Spleen (tissue), 11 donors: ENCODE measurements at regions not wholly inside any gene's neighbourhood (a gene's known extent, or its start where the extent isn't known, plus 50 kb on each side); places are given as distances from the start of the nearest gene placed in this dataset.
A peak's percentile ranks its signal among the peaks of the same experiment; 100 is the strongest.
"Not testable (repeated sequence)": the region's sequence is repeated elsewhere in the genome, so short reads cannot be mapped to it uniquely, and the experiment has no call there.

Source experiments
- DNase-seq: peaks from one replicate; pipeline ENCODE4 v3.0.0-alpha.2; 2020
- H3K27ac ChIP-seq, 8 donors: fragments of 200-600 bp; sonication (generic) in 7 of 8; 1 replicate in 4 of 8; 2 replicates in 4 of 8; pipeline versions ENCODE4 v1.5.0 to v1.8.0; 2016 to 2021; ENCODE audit warnings: inconsistent platforms in 4 of 8, mild to moderate bottlenecking in 4 of 8, moderate library complexity in 1 of 8
- H3K27me3 ChIP-seq, 7 donors: fragments of 200-600 bp; sonication (generic) in 6 of 7; replicated peaks in 1 of 7; 1 replicate in 4 of 7; 2 replicates in 3 of 7; pipeline versions ENCODE4 v1.5.0 to v1.8.0; 2016 to 2021; ENCODE audit warnings: inconsistent platforms in 3 of 7, mild to moderate bottlenecking in 1 of 7
- H3K36me3 ChIP-seq, 6 donors: fragments of 200-600 bp; sonication (generic) in 5 of 6; 1 replicate in 4 of 6; 2 replicates in 2 of 6; pipeline versions ENCODE4 v1.5.0 to v1.8.0; 2016 to 2021; ENCODE audit warnings: inconsistent platforms in 2 of 6
- H3K4me1 ChIP-seq, 6 donors: fragments of 200-600 bp; sonication (generic) in 5 of 6; 1 replicate in 3 of 6; 2 replicates in 3 of 6; pipeline versions ENCODE4 v1.5.0 to v1.8.0; 2016 to 2021; ENCODE audit warnings: inconsistent platforms in 3 of 6
- H3K4me3 ChIP-seq, 8 donors: fragments of 200-600 bp; sonication (generic) in 7 of 8; 1 replicate in 4 of 8; 2 replicates in 4 of 8; pipeline versions ENCODE4 v1.5.0 to v1.8.0; 2016 to 2021; ENCODE audit warnings: inconsistent platforms in 4 of 8, mild to moderate bottlenecking in 4 of 8, moderate library complexity in 2 of 8
- H3K9me3 ChIP-seq, 8 donors: fragments of 200-600 bp; sonication (generic) in 7 of 8; 1 replicate in 4 of 8; 2 replicates in 4 of 8; pipeline versions ENCODE4 v1.5.0 to v1.8.0; 2016 to 2021; ENCODE audit warnings: inconsistent platforms in 4 of 8
- CTCF ChIP-seq, 11 experiments: fragments of 200-600 bp in 7 of 11; fragments of 450-650 bp in 4 of 11; sonication (generic) in 4 of 11; IDR thresholded peaks in 8 of 11; conservative IDR thresholded peaks in 3 of 11; 1 replicate in 7 of 11; 2 replicates in 4 of 11; pipeline versions ENCODE4 v1.4.0 to v1.8.0; 2016 to 2021; ENCODE audit warnings: antibody characterized with exemption in 11 of 11, inconsistent platforms in 4 of 11, mild to moderate bottlenecking in 1 of 11
- POLR2A ChIP-seq, 3 donors: fragments of 450-650 bp; IDR thresholded peaks; one replicate each; pipeline ENCODE4 v1.5.1; 2017; ENCODE audit warnings: antibody characterized with exemption in 3 of 3, mild to moderate bottlenecking in 1 of 3
- POLR2AphosphoS5 ChIP-seq, 3 donors: sonication (generic); formaldehyde crosslinking; IDR thresholded peaks; one replicate each; pipeline ENCODE4 v1.5.1; 2017; ENCODE audit warnings: antibody characterized with exemption in 3 of 3
- WGBS, 5 donors: extraction: QIAGEN DNeasy Blood & Tissue Kit in 3 of 5; methylation state at CpG; one replicate each; pipeline versions ENCODE4 v1.1.5 to v1.1.7; 2013 to 2018; 5-methylcytosine and 5-hydroxymethylcytosine counted together
- intact Hi-C: fragments of 100-400 bp; cut with DNase I; formaldehyde crosslinking; loops from one replicate; pipeline ENCODE4 v1.15.0; 2023; ENCODE audit warnings: low total_unique reads
- donor health status: healthy with polysubstance abuse.
- donor health status: DM: no; HTN: no; CAD: no; lungs with moderate emphysema.
- donor health status: DM: no; HTN: no; CAD: no.
- donor health status: Bipolar disorder and iron deficiency.
- donor health status: healthy.
- donor health status: DM: no; HTN: no; CAD: no.
- donor health status: DM: yes; HTN: yes; CAD: no.

- TF ChIP-seq POLR2A (IDR thresholded peaks at IDR 0.05) (no peak), POLR2AphosphoS5 (IDR thresholded peaks at IDR 0.05) (peak in 1 of 3 donors; percentile 47)
- Histone ChIP-seq H3K4me3 (no peak overlapping the region), H3K36me3 (peaks cover 0 to 44% (median 7%) of the 10 kb centered on the region in 6 donors), H3K9me3 (peaks cover 0 to 62% (median 55%) of the 10 kb centered on the region in 8 donors), H3K27ac (peak overlapping the region in 4 of 8 donors; percentile 34 to 69 (median 50)), H3K27me3 (no peaks in the 10 kb centered on the region), H3K4me1 (peaks cover 0 to 57% (median 17%) of the 10 kb centered on the region in 6 donors)
- 63 to 82% (median 70%) methylated on average over 6 of the region's 6 CpGs for WGBS, 5 donors
- intact Hi-C loops: no loop called here
- no peak for DNase-seq
These were observed 390.2 kb downstream of the UTRN start for GRCh38 chr6:144675231-144675861.

GRCh38 chr6:144676310-144676709 lies 391.2 kb downstream of the UTRN start:
- peaks cover 0 to 53% (median 46%) of the 10 kb centered on the region in 8 donors for H3K9me3 ChIP-seq
- peaks cover 0 to 66% (median 20%) of the 10 kb centered on the region in 6 donors for H3K4me1 ChIP-seq
- H3K27ac ChIP-seq, H3K27me3 ChIP-seq, H3K4me3 ChIP-seq, intact Hi-C loops, DNase-seq: not testable (repeated sequence)
- 65 to 89% (median 86%) methylated on average over 3 of the region's 3 CpGs for whole genome bisulfite sequencing, 5 donors
- peaks cover 0 to 53% (median 10%) of the 10 kb centered on the region in 6 donors for H3K36me3 ChIP-seq

- H3K27ac ChIP-seq, DNase-seq, H3K4me3 ChIP-seq, H3K27me3 ChIP-seq, intact Hi-C loops: not testable (repeated sequence)
- peaks cover 0 to 43% (median 36%) of the 10 kb centered on the region in 8 donors for H3K9me3 ChIP-seq
- WGBS, 5 donors: 96 to 100% (median 98%) methylated on average over 4 of the region's 4 CpGs
- H3K4me1 ChIP-seq: peaks cover 0 to 67% (median 19%) of the 10 kb centered on the region in 6 donors
- H3K36me3 ChIP-seq: peaks cover 0 to 63% (median 13%) of the 10 kb centered on the region in 6 donors
These were observed 392.1 kb downstream of the UTRN start for GRCh38 chr6:144677263-144677662.

- intact Hi-C loops: no loop called here
- TF ChIP-seq CTCF (IDR thresholded peaks at IDR 0.05 in 8 of 11, conservative IDR thresholded peaks at IDR 0.05 in 3 of 11): no peak
- Histone ChIP-seq H3K27me3 (no peaks in the 10 kb centered on the region), H3K9me3 (peaks cover 0 to 28% (median 20%) of the 10 kb centered on the region in 8 donors), H3K36me3 (peaks cover 0 to 78% (median 20%) of the 10 kb centered on the region in 6 donors), H3K4me1 (peaks cover 0 to 59% (median 17%) of the 10 kb centered on the region in 6 donors), H3K4me3 (no peak overlapping the region), H3K27ac (peak overlapping the region in 4 of 8 donors; percentile 13 to 57 (median 42))
- WGBS, 5 donors: 44 to 82% (median 62%) methylated on average over 1 of the region's 1 CpG
- no peak for DNase-seq
These were observed 393.7 kb downstream of the UTRN start for GRCh38 chr6:144678844-144679243.

- H3K36me3 ChIP-seq: peaks cover 0 to 89% (median 25%) of the 10 kb centered on the region in 6 donors
- peaks cover 0 to 24% (median 16%) of the 10 kb centered on the region in 8 donors for H3K9me3 ChIP-seq
- intact Hi-C loops: no loop called here
- no peaks in the 10 kb centered on the region for H3K27me3 ChIP-seq
- H3K4me3 ChIP-seq: no peak overlapping the region
- H3K4me1 ChIP-seq: peaks cover 0 to 44% (median 12%) of the 10 kb centered on the region in 6 donors
- TF ChIP-seq POLR2AphosphoS5 (IDR thresholded peaks at IDR 0.05) (no peak), POLR2A (IDR thresholded peaks at IDR 0.05) (no peak), CTCF (IDR thresholded peaks at IDR 0.05 in 8 of 11, conservative IDR thresholded peaks at IDR 0.05 in 3 of 11) (no peak)
- no peak overlapping the region for H3K27ac ChIP-seq
- no peak for DNase-seq
- WGBS, 5 donors: 54 to 77% (median 69%) methylated on average over 3 of the region's 3 CpGs
These were observed 396.2 kb downstream of the UTRN start for GRCh38 chr6:144681334-144681733.
